ENCODE measurements at regions not wholly inside any gene's neighbourhood (a gene's known extent, or its start where the extent isn't known, plus 50 kb on each side); places are given as distances from the start of the nearest gene placed in this dataset.

GRCh38 chr12:18966954-18967353, 162.6 kb upstream of the PLEKHA5 start:
- Histone ChIP-seq H3K27me3 (ENCODE audit: control insufficient read depth in 2 of 2, insufficient read depth in 2 of 2, low read length in 2 of 2) (no peaks in the 10 kb centered on the region), H3K4me3 (replicated peaks in 1 of 3; ENCODE audit: insufficient read depth in 1 of 3, low read depth in 1 of 3, low read length in 3 of 3) (no peak overlapping the region), H3K9me3 (replicated peaks; ENCODE audit: control insufficient read depth, insufficient read depth, low read length) (no peaks in the 10 kb centered on the region), H3K9ac (replicated peaks; ENCODE audit: extremely low read depth, insufficient read depth, low read length) (no peak overlapping the region), H3K36me3 (ENCODE audit: control insufficient read depth in 2 of 2, extremely low read depth in 1 of 2, insufficient read depth in 2 of 2, low read length in 2 of 2) (no peaks in the 10 kb centered on the region), H3K27ac (ENCODE audit: insufficient read depth, low read depth, low read length) (no peak overlapping the region), H4K20me1 (replicated peaks; ENCODE audit: control insufficient read depth, extremely low read depth, insufficient read depth, low read length) (no peaks in the 10 kb centered on the region), H3K9me1 (replicated peaks; ENCODE audit: control insufficient read depth, extremely low read depth, insufficient read depth, low read length) (no peaks in the 10 kb centered on the region), H2AFZ (ENCODE audit: low read depth, low read length) (no peak overlapping the region), H3K4me1 (ENCODE audit: control insufficient read depth, extremely low read depth, insufficient read depth, low read length) (no peaks in the 10 kb centered on the region), H3K79me2 (ENCODE audit: control insufficient read depth, insufficient read depth, low read length) (no peaks in the 10 kb centered on the region), H3K4me2 (ENCODE audit: insufficient read depth, low read length) (no peak overlapping the region)
- DNase-seq (ENCODE audit: low read depth, low spot score) = no peak
- POLR2A ChIA-PET = no interaction called here
- BruUV-seq (replicated peaks) = no TSS peak
- CTCF ChIA-PET = no interaction called here
- TF ChIP-seq FOS (IDR thresholded peaks at IDR 0.05; ENCODE audit: borderline replicate concordance, insufficient read depth, low read length) (no peak), JUN (IDR thresholded peaks at IDR 0.05; ENCODE audit: borderline replicate concordance, insufficient read depth, insufficient read length, low read depth) (no peak), MYC (IDR thresholded peaks at IDR 0.05; ENCODE audit: low read depth, low read length) (no peak), GATA2 (IDR thresholded peaks at IDR 0.05; ENCODE audit: insufficient read depth, insufficient read length, low read depth, low read length) (no peak), CTCF (IDR thresholded peaks at IDR 0.05; ENCODE audit: extremely low read depth in 1 of 2, insufficient read depth in 1 of 2, low read depth in 1 of 2, low read length in 2 of 2) (no peak), POLR2A (IDR thresholded peaks at IDR 0.05; ENCODE audit: low read depth, low read length) (no peak), MAX (IDR thresholded peaks at IDR 0.05; ENCODE audit: insufficient read depth, insufficient read length) (no peak), POLR2AphosphoS5 (IDR thresholded peaks at IDR 0.05; ENCODE audit: insufficient read depth, low read depth, low read length) (no peak), EZH2 (IDR thresholded peaks at IDR 0.05; ENCODE audit: borderline replicate concordance, low read depth, low read length, severe bottlenecking) (no peak)
- intact Hi-C loops (cut with micrococcal nuclease) = no loop called here
- dilution Hi-C loops (cut with MboI; ENCODE audit: extremely low pct_ligation_motif_present, low sequenced_read_pairs) = no loop called here
- no peak for FAIRE-seq
